Limb (tissue), 2 donors: ENCODE measurements at regions not wholly inside any gene's neighbourhood (a gene's known extent, or its start where the extent isn't known, plus 50 kb on each side); places are given as distances from the start of the nearest gene placed in this dataset.

Experiments
- DNase-seq, 2 donors: peaks; one replicate each; pipeline ENCODE4 v3.0.0-alpha.2; 2016; ENCODE audit errors: extremely low spot score in 2 of 2

DNA sequence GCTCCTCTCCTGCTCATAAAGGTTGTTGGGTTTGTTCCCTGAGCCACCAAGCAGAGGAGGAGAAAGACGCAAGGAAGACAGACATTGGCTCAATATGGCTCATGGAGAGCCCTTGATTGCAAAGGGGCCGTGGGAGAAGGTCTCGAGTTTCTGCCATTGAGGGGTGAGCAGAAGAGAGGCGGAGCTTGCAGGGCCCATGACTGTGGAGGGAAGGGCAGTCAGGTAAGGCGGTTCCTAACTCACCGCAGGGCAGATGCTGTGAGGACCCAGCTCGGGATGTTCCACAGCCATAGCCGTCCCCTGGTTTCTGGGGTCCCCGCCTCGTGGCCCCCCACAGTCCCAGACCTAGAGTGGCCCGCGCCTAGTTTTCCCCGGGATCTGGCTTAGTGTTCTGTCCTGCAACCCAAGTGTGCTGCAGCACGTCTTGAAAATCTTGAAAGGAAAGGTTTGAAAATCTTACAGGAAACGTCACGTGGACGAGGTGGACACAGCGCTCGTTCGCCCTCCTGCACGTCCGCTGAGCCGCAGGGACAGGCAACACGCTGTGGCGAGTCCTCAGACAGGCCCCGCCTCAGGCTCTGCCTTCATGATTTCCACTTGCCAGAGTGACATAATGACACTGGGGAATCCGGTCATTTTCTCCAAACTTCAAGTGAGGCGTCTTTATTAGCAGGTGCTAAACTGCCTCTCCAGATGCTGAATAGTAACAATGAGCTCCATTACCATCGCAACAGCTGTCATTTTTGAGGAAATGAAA is 105.5 kb upstream of the HDAC4 start:
- peak in 1 of 2 donors; percentile 8 for DNase-seq

DNA sequence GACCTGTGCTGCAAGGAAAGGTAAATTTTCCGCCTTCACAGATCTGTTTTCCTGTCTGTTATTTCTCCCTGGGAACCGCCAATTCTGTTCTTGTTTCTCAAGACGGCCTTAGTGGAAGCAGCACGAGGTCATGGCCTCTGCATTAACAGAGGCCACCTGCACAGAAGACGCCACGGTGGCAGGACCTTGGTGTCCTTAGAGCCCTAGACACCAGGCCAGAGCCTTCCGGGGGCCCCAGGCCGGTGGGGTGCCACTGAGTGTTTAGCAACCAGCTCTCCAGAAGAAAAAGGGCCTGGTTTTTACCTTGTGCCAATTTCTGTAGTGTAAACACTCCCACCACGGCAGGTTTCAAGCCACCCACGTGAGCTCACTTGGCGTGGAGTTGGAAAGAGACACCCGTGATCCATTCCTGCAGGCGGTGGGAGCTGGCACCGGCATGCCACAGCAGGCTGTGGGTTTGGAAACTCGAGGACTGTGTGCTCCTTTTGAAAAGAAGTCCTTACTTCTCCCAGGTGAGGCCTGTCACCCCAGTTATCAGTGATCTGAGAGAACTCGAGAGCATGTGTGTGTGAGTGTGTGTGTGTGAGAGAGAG is 103.9 kb upstream of the HDAC4 start:
- DNase-seq: no peak

GRCh38 chr2:239502430-239503186 is 101.8 kb upstream of the HDAC4 start:
- no peak for DNase-seq

GRCh38 chr2:239500574-239501550 is 100.0 kb upstream of the HDAC4 start:
- no peak for DNase-seq

- DNase-seq: no peak
Measured at GRCh38 chr2:239499726-239500573, 99.1 kb upstream of the HDAC4 start.

- peak in 1 of 2 donors; percentile 66 for DNase-seq
Measured at GRCh38 chr2:239498981-239499634, 98.3 kb upstream of the HDAC4 start.

- DNase-seq: no peak
Measured at GRCh38 chr2:239498576-239498975, 97.8 kb upstream of the HDAC4 start.

GRCh38 chr2:239496700-239497099 is 95.9 kb upstream of the HDAC4 start:
- DNase-seq: no peak

GRCh38 chr2:239495791-239496233 is 95.0 kb upstream of the HDAC4 start:
- no peak for DNase-seq

DNA sequence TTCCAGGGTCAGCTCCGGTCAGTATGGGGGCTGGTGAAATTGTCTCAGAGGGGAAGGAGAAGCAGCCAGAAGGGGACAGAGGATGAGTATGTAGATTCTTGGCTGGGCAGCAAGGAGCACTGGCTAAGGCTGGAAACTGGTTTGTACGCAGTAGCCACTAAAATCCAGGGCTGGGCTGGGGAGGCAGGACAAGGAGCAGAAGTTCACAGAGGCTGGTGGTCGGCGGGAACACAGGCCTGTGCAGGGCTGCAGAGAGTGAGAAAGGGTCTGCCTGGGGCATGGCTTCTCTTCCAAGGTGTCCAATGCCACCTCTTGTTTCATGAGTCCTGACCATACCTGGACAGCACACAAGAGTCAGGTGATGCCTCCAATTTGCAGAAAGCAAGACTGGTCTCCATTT is 94.4 kb upstream of the HDAC4 start:
- no peak for DNase-seq

DNA sequence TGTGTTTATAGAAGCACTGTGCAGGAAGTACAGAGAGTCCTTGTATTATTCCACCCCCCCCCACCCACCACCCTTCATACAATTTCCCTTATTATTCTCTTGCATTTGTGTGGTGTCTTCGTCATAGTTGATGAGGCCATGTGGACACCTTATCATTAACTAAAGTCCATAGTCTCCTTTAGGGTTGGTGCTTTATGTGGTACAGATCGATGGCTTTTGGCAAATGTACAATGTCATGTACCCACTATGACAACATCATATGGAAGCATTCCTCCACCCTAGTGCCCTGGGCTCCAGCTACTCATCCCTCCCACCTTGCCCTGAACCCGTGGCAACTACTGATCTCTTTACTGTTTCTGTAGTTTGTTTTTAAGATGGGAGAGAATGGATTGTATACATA is 93.8 kb upstream of the HDAC4 start:
- DNase-seq: no peak

DNA sequence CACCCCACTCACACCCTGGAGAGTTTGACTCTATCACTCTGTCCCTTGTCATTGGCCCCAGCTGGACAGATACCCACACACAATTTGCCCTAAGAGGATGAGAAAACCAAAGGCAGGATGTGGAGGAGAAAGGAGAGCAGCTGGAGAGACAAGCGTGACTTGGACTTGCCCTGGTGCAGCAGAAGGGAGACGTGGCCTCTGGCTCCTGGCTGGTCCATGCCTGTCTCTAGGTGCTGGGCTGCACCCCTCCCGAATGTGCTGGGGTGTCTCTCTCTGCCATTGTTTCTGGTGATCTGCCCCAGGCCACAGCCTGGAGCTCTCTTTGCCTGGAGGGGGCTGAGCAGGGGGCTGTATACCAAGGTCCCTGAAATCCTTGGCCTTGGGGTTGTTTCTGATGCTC is 88.7 kb upstream of the HDAC4 start:
- no peak for DNase-seq

GRCh38 chr2:239488125-239488524 is 87.3 kb upstream of the HDAC4 start:
- DNase-seq: no peak

- no peak for DNase-seq
Measured at GRCh38 chr2:239487272-239487671, 86.5 kb upstream of the HDAC4 start.

DNA sequence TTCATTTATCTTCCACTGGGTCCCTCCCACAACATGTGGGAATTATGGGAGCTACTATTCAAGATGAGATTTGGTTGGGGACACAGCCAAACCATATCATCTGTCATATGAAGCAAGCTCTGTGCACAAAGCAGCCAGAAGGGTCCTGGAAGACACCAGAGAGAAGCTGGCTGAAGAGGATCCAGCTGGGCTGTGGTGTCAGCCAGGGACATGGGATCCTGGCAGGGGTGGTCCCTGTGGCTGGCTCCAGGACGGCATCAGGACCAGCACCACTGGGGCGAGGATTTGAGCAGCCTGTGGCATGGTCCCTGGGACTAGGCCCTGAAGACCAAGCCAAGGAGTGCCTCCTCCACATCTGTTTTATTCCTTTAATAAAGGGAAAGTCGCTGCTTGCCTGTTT is 84.8 kb upstream of the HDAC4 start:
- no peak for DNase-seq

DNA sequence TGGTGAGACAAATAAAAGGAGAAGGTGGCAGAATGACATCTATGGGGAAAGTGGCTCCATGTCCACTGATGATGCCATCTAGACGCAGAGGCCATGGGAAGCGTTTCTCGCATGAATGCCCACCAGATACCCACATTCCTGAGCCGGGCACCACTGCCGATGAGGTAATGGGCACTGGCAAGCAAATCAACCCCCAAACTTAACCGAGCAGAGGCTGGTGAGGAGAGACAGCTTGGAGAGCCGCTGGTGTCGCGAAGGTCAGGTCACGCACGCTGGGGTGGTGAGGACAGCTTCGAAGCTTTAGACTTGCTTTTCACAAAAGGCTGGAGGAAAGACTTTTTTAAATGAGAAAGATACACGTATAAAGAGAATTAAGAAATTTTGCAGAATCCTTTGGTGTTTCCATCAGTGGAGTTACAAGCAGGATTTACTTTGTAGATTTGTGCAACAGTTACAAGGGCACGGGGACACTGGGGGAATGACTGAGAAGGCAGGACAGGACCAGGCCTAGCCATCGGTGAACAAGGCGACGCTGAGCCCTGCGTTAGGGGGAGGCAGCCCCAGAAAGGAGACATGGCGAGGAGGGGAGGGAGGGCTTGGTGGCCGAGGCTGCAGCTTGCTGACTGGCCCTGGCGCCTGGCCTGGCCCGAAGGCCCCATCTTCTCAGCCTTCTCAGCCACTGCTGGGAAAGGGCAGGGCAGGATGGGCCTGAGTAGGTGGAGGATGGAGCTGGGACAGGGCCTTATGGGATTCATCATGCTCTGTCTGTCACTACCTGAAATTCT is 83.9 kb upstream of the HDAC4 start:
- no peak for DNase-seq

GRCh38 chr2:239482778-239483712 is 82.2 kb upstream of the HDAC4 start:
- no peak for DNase-seq

- DNase-seq: no peak
Measured at GRCh38 chr2:239479471-239479870, 78.7 kb upstream of the HDAC4 start.
